Keratinocyte (primary cell): ENCODE measurements at regions not wholly inside any gene's neighbourhood (a gene's known extent, or its start where the extent isn't known, plus 50 kb on each side); places are given as distances from the start of the nearest gene placed in this dataset.

Source experiments
- DNase-seq: peaks from one replicate; pipeline ENCODE4 v3.0.0-alpha.2; 2011; ENCODE audit warnings: low read depth, missing footprints, low spot score
- FAIRE-seq: peaks from 2 replicates; lab custom pipeline; 2011; peaks lifted over from hg19 to GRCh38; lab: Jason Lieb, UNC
- H2AFZ ChIP-seq: 2 replicates; pipeline ENCODE4 v1.6.0; 2012; ENCODE audit warnings: low read length, control low read depth, inconsistent platforms; ENCODE audit not compliant: control insufficient read depth
- H3K27ac ChIP-seq: 2 replicates; pipeline ENCODE4 v1.5.1; 2011; ENCODE audit warnings: low read length; ENCODE audit not compliant: control insufficient read depth, insufficient read depth
- H3K27me3 ChIP-seq: 3 replicates; pipeline ENCODE4 v1.6.0; 2011; ENCODE audit warnings: low read length; ENCODE audit not compliant: control insufficient read depth, insufficient read depth; ENCODE audit errors: extremely low read depth
- H3K36me3 ChIP-seq, 2 experiments: 2 replicates in 1 of 2; 3 replicates in 1 of 2; pipeline ENCODE4 v1.5.1; 2011; ENCODE audit warnings: low read length in 2 of 2, mild to moderate bottlenecking in 1 of 2; ENCODE audit not compliant: control insufficient read depth in 2 of 2, insufficient read depth in 2 of 2; ENCODE audit errors: extremely low read depth in 1 of 2
- H3K4me1 ChIP-seq: 3 replicates; pipeline ENCODE4 v1.5.1; 2011; ENCODE audit warnings: low read length; ENCODE audit not compliant: control insufficient read depth, insufficient read depth; ENCODE audit errors: extremely low read depth
- H3K4me2 ChIP-seq: 3 replicates; pipeline ENCODE4 v1.6.0; 2011; ENCODE audit warnings: low read depth, low read length; ENCODE audit not compliant: control insufficient read depth, insufficient read depth; ENCODE audit errors: extremely low read depth
- H3K4me3 ChIP-seq, 3 experiments: fragments of 200-600 bp in 1 of 3; sonication (generic) in 1 of 3; 2 replicates in 2 of 3; 3 replicates in 1 of 3; pipeline ENCODE4 v1.5.1; 2011 to 2016; ENCODE audit warnings: low read length in 3 of 3, mild to moderate bottlenecking in 3 of 3, control low read depth in 2 of 3, inconsistent platforms in 1 of 3, low read depth in 1 of 3, mixed read lengths in 1 of 3, mixed run types in 1 of 3, moderate library complexity in 1 of 3; ENCODE audit not compliant: control insufficient read depth in 2 of 3, insufficient read depth in 2 of 3; ENCODE audit errors: extremely low read depth in 1 of 3
- H3K79me2 ChIP-seq: 2 replicates; pipeline ENCODE4 v1.6.0; 2012; ENCODE audit warnings: low read length; ENCODE audit not compliant: control insufficient read depth, insufficient read depth
- H3K9ac ChIP-seq: 3 replicates; pipeline ENCODE4 v1.6.0; 2011; ENCODE audit warnings: low read length; ENCODE audit not compliant: control insufficient read depth, insufficient read depth; ENCODE audit errors: extremely low read depth
- H3K9me1 ChIP-seq: 3 replicates; pipeline ENCODE4 v1.6.0; 2011; ENCODE audit warnings: low read length; ENCODE audit not compliant: control insufficient read depth, insufficient read depth; ENCODE audit errors: extremely low read depth
- H3K9me3 ChIP-seq: 2 replicates; pipeline ENCODE4 v1.5.1; 2012; ENCODE audit warnings: low read depth, low read length; ENCODE audit not compliant: control insufficient read depth
- H4K20me1 ChIP-seq: 3 replicates; pipeline ENCODE4 v1.6.0; 2011; ENCODE audit warnings: low read length; ENCODE audit not compliant: control insufficient read depth, insufficient read depth; ENCODE audit errors: extremely low read depth
- EZH2 ChIP-seq: IDR thresholded peaks from one replicate; pipeline ENCODE4 v1.6.1; 2012; ENCODE audit warnings: inconsistent platforms, mild to moderate bottlenecking, low read length, moderate library complexity
- dilution Hi-C: fragments of 300-500 bp; cut with MboI; formaldehyde crosslinking; loops from one replicate; pipeline ENCODE4 v1.7.0; 2020; ENCODE audit warnings: low sequenced_read_pairs; ENCODE audit not compliant: extremely low pct_ligation_motif_present
- TF ChIP-seq, protein P1 (sequence below), 3 experiments: IDR thresholded peaks in 1 of 3; conservative IDR thresholded peaks in 1 of 3; optimal IDR thresholded peaks in 1 of 3; 2 replicates in 2 of 3; 3 replicates in 1 of 3; pipeline versions ENCODE3 to v1.5.1; 2011; ENCODE audit warnings: low read length in 3 of 3, mild to moderate bottlenecking in 3 of 3, moderate library complexity in 2 of 3, control low read depth in 1 of 3, inconsistent platforms in 1 of 3; ENCODE audit not compliant: insufficient read depth in 2 of 3; ENCODE audit errors: extremely low read depth in 1 of 3

DNA sequence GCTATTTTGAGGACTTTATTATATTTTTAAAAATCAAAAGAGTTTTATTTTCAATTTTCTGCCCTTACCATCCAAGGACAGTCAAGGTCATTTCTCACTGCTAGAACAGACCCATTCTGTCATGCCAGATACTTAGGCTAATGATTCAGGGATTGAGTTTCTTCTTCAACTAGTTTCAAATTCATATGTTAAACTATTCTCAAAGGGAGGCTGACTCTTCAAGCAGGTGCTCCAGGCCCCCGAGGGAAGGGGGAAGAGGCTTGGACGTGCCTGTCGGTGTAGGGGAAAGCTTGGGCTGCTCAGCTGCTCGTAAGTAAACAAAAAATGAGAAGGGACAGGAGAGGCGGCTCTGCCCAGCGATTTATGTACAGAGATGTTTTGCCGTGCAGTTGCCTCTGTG lies 69.4 kb upstream of the MYLIP start:
- Histone ChIP-seq H3K4me1 (peaks cover 10% of the 10 kb centered on the region), H3K79me2 (no peaks in the 10 kb centered on the region), H3K9me1 (no peaks in the 10 kb centered on the region), H3K27ac (no peak overlapping the region), H2AFZ (no peak overlapping the region), H4K20me1 (no peaks in the 10 kb centered on the region), H3K4me2 (no peak overlapping the region), H3K36me3 (no peaks in the 10 kb centered on the region), H3K27me3 (no peaks in the 10 kb centered on the region), H3K9ac (no peak overlapping the region), H3K9me3 (no peaks in the 10 kb centered on the region), H3K4me3 (no peak overlapping the region)
- no peak for DNase-seq
- dilution Hi-C loops, result no loop called here
- TF ChIP-seq, protein P1, sequence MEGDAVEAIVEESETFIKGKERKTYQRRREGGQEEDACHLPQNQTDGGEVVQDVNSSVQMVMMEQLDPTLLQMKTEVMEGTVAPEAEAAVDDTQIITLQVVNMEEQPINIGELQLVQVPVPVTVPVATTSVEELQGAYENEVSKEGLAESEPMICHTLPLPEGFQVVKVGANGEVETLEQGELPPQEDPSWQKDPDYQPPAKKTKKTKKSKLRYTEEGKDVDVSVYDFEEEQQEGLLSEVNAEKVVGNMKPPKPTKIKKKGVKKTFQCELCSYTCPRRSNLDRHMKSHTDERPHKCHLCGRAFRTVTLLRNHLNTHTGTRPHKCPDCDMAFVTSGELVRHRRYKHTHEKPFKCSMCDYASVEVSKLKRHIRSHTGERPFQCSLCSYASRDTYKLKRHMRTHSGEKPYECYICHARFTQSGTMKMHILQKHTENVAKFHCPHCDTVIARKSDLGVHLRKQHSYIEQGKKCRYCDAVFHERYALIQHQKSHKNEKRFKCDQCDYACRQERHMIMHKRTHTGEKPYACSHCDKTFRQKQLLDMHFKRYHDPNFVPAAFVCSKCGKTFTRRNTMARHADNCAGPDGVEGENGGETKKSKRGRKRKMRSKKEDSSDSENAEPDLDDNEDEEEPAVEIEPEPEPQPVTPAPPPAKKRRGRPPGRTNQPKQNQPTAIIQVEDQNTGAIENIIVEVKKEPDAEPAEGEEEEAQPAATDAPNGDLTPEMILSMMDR (optimal IDR thresholded peaks at IDR 0.05 in 1 of 3, IDR thresholded peaks at IDR 0.05 in 1 of 3, conservative IDR thresholded peaks at IDR 0.05 in 1 of 3; ENCODE audit: extremely low read depth in 1 of 3, insufficient read depth in 2 of 3, low read length in 3 of 3), result no peak
- no peak for TF ChIP-seq EZH2
- FAIRE-seq, result no peak

DNA sequence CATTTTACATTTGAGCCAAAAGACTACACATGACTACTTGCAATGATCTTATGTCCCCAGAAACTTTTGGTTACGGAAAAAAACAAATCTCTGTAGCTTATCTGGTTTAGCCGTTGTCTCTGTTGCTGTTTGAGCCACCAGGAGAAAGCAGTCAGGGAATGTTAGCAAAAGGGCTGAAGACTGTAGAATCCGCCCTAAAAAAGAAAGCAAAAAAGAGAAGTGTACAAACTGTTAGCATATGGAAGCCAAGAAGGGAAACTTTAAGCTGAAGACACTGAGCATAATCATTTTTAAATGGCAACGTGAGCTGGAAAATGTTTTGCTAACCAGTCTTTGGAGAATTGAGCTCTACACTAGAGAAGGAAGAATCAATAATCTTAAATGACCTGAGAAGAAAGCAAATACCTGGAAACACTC lies 69.9 kb upstream of the MYLIP start:
- FAIRE-seq (no peak), DNase-seq (no peak)
- no peaks in the 10 kb centered on the region for H3K79me2 ChIP-seq
- H3K27me3 ChIP-seq, result no peaks in the 10 kb centered on the region
- no peak for TF ChIP-seq EZH2
- TF ChIP-seq, protein P1 (optimal IDR thresholded peaks at IDR 0.05 in 1 of 3, IDR thresholded peaks at IDR 0.05 in 1 of 3, conservative IDR thresholded peaks at IDR 0.05 in 1 of 3; ENCODE audit: extremely low read depth in 1 of 3, insufficient read depth in 2 of 3, low read length in 3 of 3), result no peak
- dilution Hi-C loops, result no loop called here
- H3K27ac ChIP-seq, result no peak overlapping the region
- H3K9ac ChIP-seq, result no peak overlapping the region
- no peaks in the 10 kb centered on the region for H4K20me1 ChIP-seq
- H3K9me3 ChIP-seq, result no peaks in the 10 kb centered on the region
- H3K36me3 ChIP-seq, result no peaks in the 10 kb centered on the region
- H3K9me1 ChIP-seq, result no peaks in the 10 kb centered on the region
- no peak overlapping the region for H3K4me2 ChIP-seq
- no peak overlapping the region for H2AFZ ChIP-seq
- H3K4me1 ChIP-seq, result peaks cover 10% of the 10 kb centered on the region
- H3K4me3 ChIP-seq, result no peak overlapping the region
